ENCODE measurements at regions not wholly inside any gene's neighbourhood (a gene's known extent, or its start where the extent isn't known, plus 50 kb on each side); places are given as distances from the start of the nearest gene placed in this dataset.
A peak's percentile ranks its signal among the peaks of the same experiment; 100 is the strongest.

DNA sequence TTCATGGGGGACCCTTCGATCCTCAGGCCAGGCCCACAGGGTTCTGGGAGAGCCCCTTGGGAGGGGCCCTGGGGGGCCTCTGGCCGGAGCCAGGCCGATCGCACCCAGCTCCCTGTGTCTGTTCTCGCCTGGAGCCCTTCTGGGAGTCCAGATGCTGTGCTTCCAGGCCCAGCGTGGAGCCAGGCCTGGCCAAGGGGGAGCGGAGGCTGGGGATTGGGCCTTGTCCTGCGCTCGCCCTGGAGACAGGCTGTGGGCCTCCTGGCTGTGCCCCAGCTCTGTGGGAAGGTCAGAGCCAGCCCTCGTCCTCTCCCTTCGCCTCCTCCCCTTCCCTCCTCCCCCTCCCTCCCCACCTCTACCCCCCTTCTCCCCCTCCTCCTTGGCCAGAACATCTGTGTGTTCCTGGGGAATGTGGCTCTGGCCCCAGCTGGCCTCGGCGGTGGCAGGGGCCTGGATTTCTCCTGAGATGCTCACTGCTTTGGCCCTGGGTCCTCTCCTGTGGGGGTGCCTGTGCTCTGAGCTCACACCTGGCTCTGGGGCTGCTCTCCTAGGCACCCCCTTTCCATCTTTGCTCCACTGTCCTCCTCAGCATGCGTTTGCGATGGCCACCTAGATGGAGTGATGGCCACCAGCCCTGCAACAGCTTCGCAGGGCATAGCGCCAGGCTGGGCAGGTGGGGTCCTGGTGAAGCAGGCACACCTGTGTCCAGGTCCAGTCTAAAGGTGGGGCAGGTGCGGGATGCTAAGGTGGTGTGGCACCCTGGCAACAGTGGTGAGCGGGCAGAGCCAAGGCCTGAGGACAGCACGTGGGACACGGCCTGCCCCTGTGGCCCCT is 90.6 kb upstream of the CIBAR2 start:
- peak overlapping the region; percentile 63 for H3K9ac ChIP-seq (ENCODE audit: low read depth, low read length)
- in situ Hi-C loops (cut with MboI; ENCODE audit: low sequenced_read_pairs): no loop called here
- H3K27ac ChIP-seq (ENCODE audit: insufficient read depth, low read length): peak overlapping the region; percentile 96
- H3K4me1 ChIP-seq (ENCODE audit: control insufficient read depth, insufficient read depth, low read length): peaks cover 73% of the 10 kb centered on the region
- H2AK9ac ChIP-seq (replicated peaks; ENCODE audit: low read depth, low read length, poor library complexity): peak overlapping the region; percentile 99
- peak overlapping the region; percentile 98 for H2AK5ac ChIP-seq (ENCODE audit: low read depth, low read length)
- H3K4me3 ChIP-seq (ENCODE audit: insufficient read depth, low read depth, low read length): no peak overlapping the region
- ChIA-PET CTCF (interaction anchor here (1.5 to 1.6 kb wide), 2 partner anchors 10 to 27 kb away, joined by 3 read pairs; no protein-coding TSS in a partner anchor), POLR2A (ENCODE audit: unreplicated experiment) (interaction anchor here (1.2 kb wide), 1 partner anchor 28 kb away, joined by 3 read pairs; no protein-coding TSS in a partner anchor)
- DNase-seq (peak; percentile 96), ATAC-seq (ENCODE audit: low read depth) (peak; percentile 85)
- H2AFZ ChIP-seq (replicated peaks; ENCODE audit: low read length, poor library complexity): peak overlapping the region; percentile 81
- TF ChIP-seq POLR2A (IDR thresholded peaks at IDR 0.05; ENCODE audit: low read depth, low read length) (peak; percentile 73; the same call in 1 of the 2 replicates), MAFK (IDR thresholded peaks at IDR 0.05; ENCODE audit: low read depth, low read length) (no peak), NFE2L2 (IDR thresholded peaks at IDR 0.05; ENCODE audit: low read depth, low read length) (no peak), RFX5 (IDR thresholded peaks at IDR 0.05; ENCODE audit: low read depth, low read length) (0 out of 2 replicates have a peak, but pooled peaks have one; percentile 30), MAZ (IDR thresholded peaks at IDR 0.05; ENCODE audit: borderline replicate concordance, low read depth, low read length) (peak; percentile 90; the same call in 1 of the 2 replicates)
- peak overlapping the region; percentile 87 for H3K18ac ChIP-seq (ENCODE audit: low read depth, low read length)
- H2BK120ac ChIP-seq (ENCODE audit: low read depth, low read length): peak overlapping the region; percentile 88
- H2BK5ac ChIP-seq (ENCODE audit: low read depth, low read length, poor library complexity, severe bottlenecking): peak overlapping the region; percentile 97
- peaks cover 20% of the 10 kb centered on the region for H4K20me1 ChIP-seq (ENCODE audit: insufficient read depth, low read length)
- peak overlapping the region; percentile 46 to 97 for H4K8ac ChIP-seq (ENCODE audit: low read depth in 2 of 2, low read length in 2 of 2)
- peak overlapping the region; percentile 94 for H4K5ac ChIP-seq (ENCODE audit: low read depth, low read length)
- peak overlapping the region; percentile 88 for H2BK20ac ChIP-seq (ENCODE audit: low read depth, low read length)
- peak overlapping the region; percentile 95 for H4K91ac ChIP-seq (ENCODE audit: insufficient read depth, low read depth, low read length)
- H3K4me2 ChIP-seq (ENCODE audit: low read depth, low read length): peak overlapping the region; percentile 35
- peak overlapping the region; percentile 99 for H3K4ac ChIP-seq (ENCODE audit: low read depth, low read length)
- BruUV-seq (replicated peaks): no TSS peak
- H3K9me3 ChIP-seq (ENCODE audit: control insufficient read depth, insufficient read depth, low read length): peaks cover 2% of the 10 kb centered on the region; the same call in 1 of the 2 replicates
- H2BK15ac ChIP-seq (ENCODE audit: low read depth, low read length): peak overlapping the region; percentile 87; the same call in 2 of the 3 replicates
- intact Hi-C loops (cut with micrococcal nuclease): no loop called here
- no peaks in the 10 kb centered on the region for H3K27me3 ChIP-seq (ENCODE audit: control insufficient read depth, insufficient read depth, low read length)
- peaks cover 36% of the 10 kb centered on the region for H3K9me1 ChIP-seq (ENCODE audit: insufficient read depth, low read length)
- H3K56ac ChIP-seq (ENCODE audit: extremely low read depth, insufficient read depth, low read length): peak overlapping the region; percentile 76
- dilution Hi-C loops (cut with HindIII; ENCODE audit: low sequenced_read_pairs, unreplicated experiment): no loop called here
- peak overlapping the region; percentile 79 for H3K23ac ChIP-seq (ENCODE audit: low read depth, low read length)
- H3K14ac ChIP-seq (replicated peaks; ENCODE audit: low read depth, low read length): peak overlapping the region; percentile 69
- H3K36me3 ChIP-seq (ENCODE audit: control insufficient read depth, insufficient read depth, low read length): no peaks in the 10 kb centered on the region
- 74% methylated on average over 8 of the region's 21 CpGs; no CpG with 5 or more reads in 1 of the 2 experiments for WGBS, 2 experiments (ENCODE audit: extremely low coverage in 2 of 2, insufficient read length in 1 of 2)
- peaks cover 30 to 92% of the 10 kb centered on the region in 2 experiments; a peak in 3 of 4 replicates for H3K79me1 ChIP-seq (ENCODE audit: low read depth in 1 of 2, low read length in 2 of 2)

All from IMR-90 (cell line).